ENCODE measurements at regions not wholly inside any gene's neighbourhood (a gene's known extent, or its start where the extent isn't known, plus 50 kb on each side); places are given as distances from the start of the nearest gene placed in this dataset.

- TF ChIP-seq, protein P1, sequence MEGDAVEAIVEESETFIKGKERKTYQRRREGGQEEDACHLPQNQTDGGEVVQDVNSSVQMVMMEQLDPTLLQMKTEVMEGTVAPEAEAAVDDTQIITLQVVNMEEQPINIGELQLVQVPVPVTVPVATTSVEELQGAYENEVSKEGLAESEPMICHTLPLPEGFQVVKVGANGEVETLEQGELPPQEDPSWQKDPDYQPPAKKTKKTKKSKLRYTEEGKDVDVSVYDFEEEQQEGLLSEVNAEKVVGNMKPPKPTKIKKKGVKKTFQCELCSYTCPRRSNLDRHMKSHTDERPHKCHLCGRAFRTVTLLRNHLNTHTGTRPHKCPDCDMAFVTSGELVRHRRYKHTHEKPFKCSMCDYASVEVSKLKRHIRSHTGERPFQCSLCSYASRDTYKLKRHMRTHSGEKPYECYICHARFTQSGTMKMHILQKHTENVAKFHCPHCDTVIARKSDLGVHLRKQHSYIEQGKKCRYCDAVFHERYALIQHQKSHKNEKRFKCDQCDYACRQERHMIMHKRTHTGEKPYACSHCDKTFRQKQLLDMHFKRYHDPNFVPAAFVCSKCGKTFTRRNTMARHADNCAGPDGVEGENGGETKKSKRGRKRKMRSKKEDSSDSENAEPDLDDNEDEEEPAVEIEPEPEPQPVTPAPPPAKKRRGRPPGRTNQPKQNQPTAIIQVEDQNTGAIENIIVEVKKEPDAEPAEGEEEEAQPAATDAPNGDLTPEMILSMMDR (conservative IDR thresholded peaks at IDR 0.05; ENCODE audit: low read depth in 2 of 2), result no peak
- TF ChIP-seq, protein P2, sequence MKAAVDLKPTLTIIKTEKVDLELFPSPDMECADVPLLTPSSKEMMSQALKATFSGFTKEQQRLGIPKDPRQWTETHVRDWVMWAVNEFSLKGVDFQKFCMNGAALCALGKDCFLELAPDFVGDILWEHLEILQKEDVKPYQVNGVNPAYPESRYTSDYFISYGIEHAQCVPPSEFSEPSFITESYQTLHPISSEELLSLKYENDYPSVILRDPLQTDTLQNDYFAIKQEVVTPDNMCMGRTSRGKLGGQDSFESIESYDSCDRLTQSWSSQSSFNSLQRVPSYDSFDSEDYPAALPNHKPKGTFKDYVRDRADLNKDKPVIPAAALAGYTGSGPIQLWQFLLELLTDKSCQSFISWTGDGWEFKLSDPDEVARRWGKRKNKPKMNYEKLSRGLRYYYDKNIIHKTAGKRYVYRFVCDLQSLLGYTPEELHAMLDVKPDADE (IDR thresholded peaks at IDR 0.05), result no peak
These were observed 119.8 kb upstream of the FOXN2 start (continued) for GRCh38 chr2:48194641-48195040.

DNA sequence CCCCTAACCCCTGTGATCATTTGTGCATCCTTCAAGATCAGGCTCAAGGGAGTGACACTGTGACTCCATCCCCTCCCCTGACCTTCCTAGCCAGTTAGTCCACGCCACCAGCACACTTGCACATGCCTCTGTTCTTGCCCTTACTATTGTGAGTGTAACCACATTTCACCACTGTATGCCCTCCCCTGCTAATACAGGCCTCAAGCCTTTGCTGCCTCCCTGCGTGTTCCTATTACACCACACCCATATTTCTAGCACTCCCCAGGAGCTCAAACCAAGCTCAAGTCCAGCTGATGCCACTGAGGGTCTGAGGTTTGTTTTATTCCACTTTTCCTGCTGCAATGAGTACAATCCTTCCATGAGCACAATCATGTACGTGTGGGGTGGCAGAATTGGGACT lies 119.3 kb upstream of the FOXN2 start:
- Mint-ChIP-seq H3K27me3 (ENCODE audit: insufficient read depth, low read depth, poor library complexity) (peaks cover 7% of the 10 kb centered on the region), H3K9me3 (no peaks in the 10 kb centered on the region), H3K4me3 (no peak overlapping the region), H3K36me3 (ENCODE audit: low read depth) (no peaks in the 10 kb centered on the region), H3K27ac (no peak overlapping the region), H3K4me1 (peaks cover 21% of the 10 kb centered on the region)
- H3K9me2 ChIP-seq (ENCODE audit: insufficient read depth), result no peaks in the 10 kb centered on the region
- H3K36me3 ChIP-seq (ENCODE audit: insufficient read depth), result no peaks in the 10 kb centered on the region
- H3K79me2 ChIP-seq (replicated peaks; ENCODE audit: insufficient read depth), result no peaks in the 10 kb centered on the region
- no peak for ATAC-seq
- H3F3A ChIP-seq (replicated peaks; ENCODE audit: low read depth), result 0 out of 2 replicates have a peak, but pooled peaks cover 3% of the 10 kb centered on the region
- peaks cover 34% of the 10 kb centered on the region for H3K4me1 ChIP-seq (ENCODE audit: insufficient read depth)
- H3K27ac ChIP-seq (ENCODE audit: low read depth), result no peak overlapping the region
- no peaks in the 10 kb centered on the region for H4K20me1 ChIP-seq (replicated peaks; ENCODE audit: insufficient read depth)
- DNase-seq (ENCODE audit: low spot score), result no peak
- no peaks in the 10 kb centered on the region for H3K27me3 ChIP-seq (ENCODE audit: insufficient read depth)
- H2AFZ ChIP-seq, result no peak overlapping the region
- no peak overlapping the region for H3K4me2 ChIP-seq
- no peak overlapping the region for H3K4me3 ChIP-seq
- no peak for TF ChIP-seq NANOG (IDR thresholded peaks at IDR 0.05; ENCODE audit: borderline replicate concordance)
- TF ChIP-seq ZNF331 (CRISPR knock-in tag; IDR thresholded peaks at IDR 0.05; ENCODE audit: low read depth), result no peak
- no peak for TF ChIP-seq JUNB (IDR thresholded peaks at IDR 0.05; ENCODE audit: unreplicated experiment)
- TF ChIP-seq STAT1 (IDR thresholded peaks at IDR 0.05; ENCODE audit: unreplicated experiment), result no peak
- no peak for TF ChIP-seq POLR2AphosphoS5 (IDR thresholded peaks at IDR 0.05; ENCODE audit: low read depth)
- TF ChIP-seq EZH2phosphoT487 (IDR thresholded peaks at IDR 0.05; ENCODE audit: unreplicated experiment), result no peak
- TF ChIP-seq, protein P1 (conservative IDR thresholded peaks at IDR 0.05; ENCODE audit: low read depth in 2 of 2), result no peak
- no peak for TF ChIP-seq ZNF462 (CRISPR knock-in tag; IDR thresholded peaks at IDR 0.05)
- no peak for TF ChIP-seq CREB1 (CRISPR knock-in tag; IDR thresholded peaks at IDR 0.05; ENCODE audit: low read depth)
- no peak for TF ChIP-seq ZNF114 (CRISPR knock-in tag; IDR thresholded peaks at IDR 0.05)
- TF ChIP-seq, protein P2 (IDR thresholded peaks at IDR 0.05), result no peak

All from GM23338 (cell line).